ENCODE measurements at regions not wholly inside any gene's neighbourhood (a gene's known extent, or its start where the extent isn't known, plus 50 kb on each side); places are given as distances from the start of the nearest gene placed in this dataset.

DNA sequence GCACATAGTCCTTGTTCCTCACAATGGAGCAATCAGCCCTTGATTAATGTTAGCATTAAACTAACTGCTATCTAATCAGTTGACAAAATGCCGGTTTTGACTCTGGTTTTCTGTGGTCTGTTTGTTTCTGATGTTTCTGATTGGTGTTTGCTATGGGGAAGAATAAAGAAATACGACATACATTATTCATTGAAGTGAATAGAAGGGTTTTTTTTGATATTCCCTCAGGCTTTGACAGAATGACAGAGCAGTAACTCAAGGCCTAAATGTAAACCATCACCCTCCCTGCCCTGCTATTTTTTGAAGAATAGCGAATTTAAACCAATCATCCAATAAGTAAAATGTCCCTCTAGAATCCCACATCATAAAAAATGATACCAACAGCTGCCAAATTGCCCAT is 65.5 kb upstream of the HS3ST1 start:
- TF ChIP-seq ILK (tag; IDR thresholded peaks at IDR 0.05; ENCODE audit: borderline replicate concordance, low read depth), result no peak
- TF ChIP-seq CBFA2T3 (IDR thresholded peaks at IDR 0.05), result no peak
- no peak for TF ChIP-seq MEF2D (tag; conservative IDR thresholded peaks at IDR 0.05; ENCODE audit: low read depth)
- no peak for TF ChIP-seq HDAC1 (IDR thresholded peaks at IDR 0.05)
- no peak for TF ChIP-seq USF2 (CRISPR knock-in tag; IDR thresholded peaks at IDR 0.05)
- TF ChIP-seq ZNF212 (CRISPR knock-in tag; IDR thresholded peaks at IDR 0.05), result no peak
- no peak for TF ChIP-seq CEBPG (CRISPR knock-in tag; IDR thresholded peaks at IDR 0.05)
- TF ChIP-seq CEBPG (tag; conservative IDR thresholded peaks at IDR 0.05 in 1 of 2, IDR thresholded peaks at IDR 0.05 in 1 of 2), result no peak

All from K562 (cell line).